ENCODE measurements at regions not wholly inside any gene's neighbourhood (a gene's known extent, or its start where the extent isn't known, plus 50 kb on each side); places are given as distances from the start of the nearest gene placed in this dataset.

- no peak overlapping the region for H3K4me3 ChIP-seq (ENCODE audit: control insufficient read depth, low read depth, low read length)
- peak; percentile 7 for DNase-seq (ENCODE audit: low read depth)
- TF ChIP-seq CTCF (conservative IDR thresholded peaks at IDR 0.05; ENCODE audit: control insufficient read depth, insufficient read depth, low read depth, low read length): no peak
Observed at GRCh38 chr1:103171041-103171590, 62.8 kb upstream of the COL11A1 start.

- TF ChIP-seq CTCF (conservative IDR thresholded peaks at IDR 0.05; ENCODE audit: control insufficient read depth, insufficient read depth, low read depth, low read length): no peak
- H3K4me3 ChIP-seq (ENCODE audit: control insufficient read depth, low read depth, low read length): no peak overlapping the region
- peak; percentile 50 for DNase-seq (ENCODE audit: low read depth)
Observed at GRCh38 chr1:103170609-103171008, 62.3 kb upstream of the COL11A1 start.

GRCh38 chr1:103162360-103162759 is 54.0 kb upstream of the COL11A1 start:
- H3K4me3 ChIP-seq (ENCODE audit: control insufficient read depth, low read depth, low read length): no peak overlapping the region
- no peak for DNase-seq (ENCODE audit: low read depth)
- no peak for TF ChIP-seq CTCF (conservative IDR thresholded peaks at IDR 0.05; ENCODE audit: control insufficient read depth, insufficient read depth, low read depth, low read length)

GRCh38 chr1:103160281-103160680 is 52.0 kb upstream of the COL11A1 start:
- no peak for TF ChIP-seq CTCF (conservative IDR thresholded peaks at IDR 0.05; ENCODE audit: control insufficient read depth, insufficient read depth, low read depth, low read length)
- DNase-seq (ENCODE audit: low read depth): no peak
- no peak overlapping the region for H3K4me3 ChIP-seq (ENCODE audit: control insufficient read depth, low read depth, low read length)
